ENCODE measurements at regions not wholly inside any gene's neighbourhood (a gene's known extent, or its start where the extent isn't known, plus 50 kb on each side); places are given as distances from the start of the nearest gene placed in this dataset.
"Not testable (repeated sequence)": the region's sequence is repeated elsewhere in the genome, so short reads cannot be mapped to it uniquely, and the experiment has no call there.

DNA sequence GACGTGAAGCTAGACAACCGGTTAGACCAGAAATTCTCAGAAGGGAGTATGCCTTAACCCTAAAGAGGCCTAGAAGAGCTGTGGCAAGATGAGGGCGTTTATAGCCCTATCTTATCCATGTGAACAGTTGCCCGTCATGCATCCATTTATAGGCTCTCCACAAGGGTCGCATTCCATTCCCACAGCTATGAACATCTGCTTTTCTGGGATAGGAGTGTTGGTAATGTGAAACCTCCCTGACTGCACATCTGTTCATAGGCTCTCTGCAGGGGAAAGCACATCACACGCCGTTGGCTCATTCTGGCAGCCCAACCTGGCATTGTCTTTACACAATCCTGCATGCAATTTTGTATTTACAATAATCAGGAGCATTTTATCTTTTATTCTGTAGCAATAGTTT, 485.6 kb downstream of the ACTR3B start:
- TF ChIP-seq, protein P1, sequence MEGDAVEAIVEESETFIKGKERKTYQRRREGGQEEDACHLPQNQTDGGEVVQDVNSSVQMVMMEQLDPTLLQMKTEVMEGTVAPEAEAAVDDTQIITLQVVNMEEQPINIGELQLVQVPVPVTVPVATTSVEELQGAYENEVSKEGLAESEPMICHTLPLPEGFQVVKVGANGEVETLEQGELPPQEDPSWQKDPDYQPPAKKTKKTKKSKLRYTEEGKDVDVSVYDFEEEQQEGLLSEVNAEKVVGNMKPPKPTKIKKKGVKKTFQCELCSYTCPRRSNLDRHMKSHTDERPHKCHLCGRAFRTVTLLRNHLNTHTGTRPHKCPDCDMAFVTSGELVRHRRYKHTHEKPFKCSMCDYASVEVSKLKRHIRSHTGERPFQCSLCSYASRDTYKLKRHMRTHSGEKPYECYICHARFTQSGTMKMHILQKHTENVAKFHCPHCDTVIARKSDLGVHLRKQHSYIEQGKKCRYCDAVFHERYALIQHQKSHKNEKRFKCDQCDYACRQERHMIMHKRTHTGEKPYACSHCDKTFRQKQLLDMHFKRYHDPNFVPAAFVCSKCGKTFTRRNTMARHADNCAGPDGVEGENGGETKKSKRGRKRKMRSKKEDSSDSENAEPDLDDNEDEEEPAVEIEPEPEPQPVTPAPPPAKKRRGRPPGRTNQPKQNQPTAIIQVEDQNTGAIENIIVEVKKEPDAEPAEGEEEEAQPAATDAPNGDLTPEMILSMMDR (IDR thresholded peaks at IDR 0.05): not testable (repeated sequence)
- not testable (repeated sequence) for TF ChIP-seq POLR2A (IDR thresholded peaks at IDR 0.05); EP300 (IDR thresholded peaks at IDR 0.05; ENCODE audit: low read depth)
